PC-9 (cell line): ENCODE measurements at regions not wholly inside any gene's neighbourhood (a gene's known extent, or its start where the extent isn't known, plus 50 kb on each side); places are given as distances from the start of the nearest gene placed in this dataset.

ENCODE experiments used
- BruUV-seq: library from RNA; stranded (reverse); fragments of 400-500 nt; replicated peaks from 2 replicates; lab custom pipeline; 2021; lab: Mats Ljungman, UMichigan
- CTCF ChIA-PET: fragments of 300-600 bp; sonication (Branson Sonifier 250); formaldehyde crosslinking; loops from one replicate; lab custom pipeline; 2022; ENCODE audit warnings: antibody characterized with exemption; lab: Charles Lee
- POLR2A ChIA-PET: fragments of 300-600 bp; sonication (Branson Sonifier 250); formaldehyde crosslinking; loops from one replicate; lab custom pipeline; 2022; ENCODE audit warnings: antibody characterized with exemption; ENCODE audit not compliant: unreplicated experiment; lab: Charles Lee
- DNase-seq, 2 experiments: peaks; one replicate each; pipeline versions ENCODE4 v3.0.0 to v3.0.0-alpha.2; 2015 to 2022; ENCODE audit warnings: mixed read lengths in 1 of 2
- H2AFZ ChIP-seq: fragments of 200-600 bp; sonication (generic); 2 replicates; pipeline ENCODE4 v1.8.1; 2017; ENCODE audit warnings: antibody characterized with exemption
- H3F3A ChIP-seq: fragments of 200-600 bp; sonication (generic); 2 replicates; pipeline ENCODE4 v1.8.1; 2017; ENCODE audit warnings: antibody characterized with exemption, mild to moderate bottlenecking, low read depth; ENCODE audit not compliant: insufficient read depth
- H3K27ac ChIP-seq: fragments of 200-600 bp; sonication (generic); 2 replicates; pipeline ENCODE4 v1.6.1; 2016; ENCODE audit warnings: mixed run types
- H3K27me3 ChIP-seq: fragments of 200-600 bp; sonication (generic); 2 replicates; pipeline ENCODE4 v1.6.1; 2016; ENCODE audit warnings: low read depth, mixed run types; ENCODE audit not compliant: insufficient read depth
- H3K36me3 ChIP-seq: fragments of 200-600 bp; sonication (generic); 2 replicates; pipeline ENCODE4 v1.6.1; 2016; ENCODE audit warnings: low read depth, mixed run types
- H3K4me1 ChIP-seq: fragments of 200-600 bp; sonication (generic); replicated peaks from 2 replicates; pipeline ENCODE4 v1.6.1; 2016; ENCODE audit warnings: mixed run types; ENCODE audit not compliant: insufficient read depth
- H3K4me2 ChIP-seq: fragments of 200-600 bp; sonication (generic); 2 replicates; pipeline ENCODE4 v1.6.1; 2017; ENCODE audit warnings: mixed run types
- H3K4me3 ChIP-seq: fragments of 200-600 bp; sonication (generic); 2 replicates; pipeline ENCODE4 v1.6.1; 2016; ENCODE audit warnings: mixed run types
- H3K79me2 ChIP-seq: fragments of 200-600 bp; sonication (generic); 2 replicates; pipeline ENCODE4 v1.6.1; 2017; ENCODE audit warnings: low read depth, mixed run types
- H3K9me2 ChIP-seq: fragments of 200-600 bp; sonication (generic); 2 replicates; pipeline ENCODE4 v1.8.1; 2017; ENCODE audit warnings: mild to moderate bottlenecking; ENCODE audit not compliant: insufficient read depth
- H3K9me3 ChIP-seq: fragments of 200-600 bp; sonication (generic); 2 replicates; pipeline ENCODE4 v1.8.1; 2016; ENCODE audit warnings: low read depth; ENCODE audit not compliant: insufficient read depth
- H4K20me1 ChIP-seq: fragments of 200-600 bp; sonication (generic); 2 replicates; pipeline ENCODE4 v1.8.1; 2017; ENCODE audit not compliant: insufficient read depth
- EZH2 ChIP-seq: fragments of 200-600 bp; sonication (generic); IDR thresholded peaks from 2 replicates; pipeline ENCODE4 v1.8.0; 2017; ENCODE audit warnings: antibody characterized with exemption, low read depth
- intact Hi-C: fragments of 100-400 bp; cut with micrococcal nuclease; formaldehyde crosslinking; loops from one replicate; pipeline ENCODE4 v1.10.0; 2022; ENCODE audit not compliant: unreplicated experiment
- TF ChIP-seq, protein P1 (sequence below): fragments of 200-600 bp; sonication (generic); conservative IDR thresholded peaks from 2 replicates; pipeline ENCODE4 v1.6.1; 2017; ENCODE audit warnings: mixed run types, antibody characterized with exemption, mild to moderate bottlenecking, moderate library complexity

DNA sequence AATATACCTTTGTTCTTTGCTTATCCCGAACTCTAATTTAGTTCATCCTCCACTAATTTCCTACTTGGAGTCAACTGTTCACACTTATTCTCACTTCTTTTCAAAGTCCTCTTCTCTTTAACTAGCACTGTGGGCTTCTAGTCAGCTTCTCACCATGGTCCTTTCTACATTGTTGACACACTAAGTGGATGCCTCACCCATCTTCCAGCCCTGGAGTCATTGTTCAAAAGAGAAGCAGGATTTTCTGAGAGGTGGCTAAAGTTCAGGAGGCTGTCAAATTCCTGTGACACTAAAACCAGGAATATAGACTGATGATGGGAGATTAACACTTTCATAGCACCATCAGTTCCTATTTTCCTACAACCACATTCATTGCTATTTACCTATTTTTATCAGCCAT, 99.3 kb downstream of the PHLDA1 start:
- no peaks in the 10 kb centered on the region for H3K79me2 ChIP-seq
- H3K9me2 ChIP-seq, result no peaks in the 10 kb centered on the region
- H3F3A ChIP-seq, result peaks cover 17% of the 10 kb centered on the region
- no peak overlapping the region for H3K27ac ChIP-seq
- H3K36me3 ChIP-seq, result no peaks in the 10 kb centered on the region
- peaks cover 8% of the 10 kb centered on the region; the same call in 1 of the 2 replicates for H3K9me3 ChIP-seq
- no peak overlapping the region for H2AFZ ChIP-seq
- CTCF ChIA-PET, result no interaction called here
- POLR2A ChIA-PET, result interaction anchor here (0.6 kb wide), 2 partner anchors 93 to 137 kb away, joined by 3 to 6 read pairs; no protein-coding TSS in a partner anchor
- H3K4me3 ChIP-seq, result no peak overlapping the region
- intact Hi-C loops, result no loop called here
- DNase-seq, result no peak
- H4K20me1 ChIP-seq, result no peaks in the 10 kb centered on the region
- no peak overlapping the region for H3K4me2 ChIP-seq
- TF ChIP-seq, protein P1, sequence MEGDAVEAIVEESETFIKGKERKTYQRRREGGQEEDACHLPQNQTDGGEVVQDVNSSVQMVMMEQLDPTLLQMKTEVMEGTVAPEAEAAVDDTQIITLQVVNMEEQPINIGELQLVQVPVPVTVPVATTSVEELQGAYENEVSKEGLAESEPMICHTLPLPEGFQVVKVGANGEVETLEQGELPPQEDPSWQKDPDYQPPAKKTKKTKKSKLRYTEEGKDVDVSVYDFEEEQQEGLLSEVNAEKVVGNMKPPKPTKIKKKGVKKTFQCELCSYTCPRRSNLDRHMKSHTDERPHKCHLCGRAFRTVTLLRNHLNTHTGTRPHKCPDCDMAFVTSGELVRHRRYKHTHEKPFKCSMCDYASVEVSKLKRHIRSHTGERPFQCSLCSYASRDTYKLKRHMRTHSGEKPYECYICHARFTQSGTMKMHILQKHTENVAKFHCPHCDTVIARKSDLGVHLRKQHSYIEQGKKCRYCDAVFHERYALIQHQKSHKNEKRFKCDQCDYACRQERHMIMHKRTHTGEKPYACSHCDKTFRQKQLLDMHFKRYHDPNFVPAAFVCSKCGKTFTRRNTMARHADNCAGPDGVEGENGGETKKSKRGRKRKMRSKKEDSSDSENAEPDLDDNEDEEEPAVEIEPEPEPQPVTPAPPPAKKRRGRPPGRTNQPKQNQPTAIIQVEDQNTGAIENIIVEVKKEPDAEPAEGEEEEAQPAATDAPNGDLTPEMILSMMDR, result no peak
- no peak for TF ChIP-seq EZH2
- no peaks in the 10 kb centered on the region for H3K27me3 ChIP-seq
- BruUV-seq, result no TSS peak
- H3K4me1 ChIP-seq, result peaks cover 40% of the 10 kb centered on the region

DNA sequence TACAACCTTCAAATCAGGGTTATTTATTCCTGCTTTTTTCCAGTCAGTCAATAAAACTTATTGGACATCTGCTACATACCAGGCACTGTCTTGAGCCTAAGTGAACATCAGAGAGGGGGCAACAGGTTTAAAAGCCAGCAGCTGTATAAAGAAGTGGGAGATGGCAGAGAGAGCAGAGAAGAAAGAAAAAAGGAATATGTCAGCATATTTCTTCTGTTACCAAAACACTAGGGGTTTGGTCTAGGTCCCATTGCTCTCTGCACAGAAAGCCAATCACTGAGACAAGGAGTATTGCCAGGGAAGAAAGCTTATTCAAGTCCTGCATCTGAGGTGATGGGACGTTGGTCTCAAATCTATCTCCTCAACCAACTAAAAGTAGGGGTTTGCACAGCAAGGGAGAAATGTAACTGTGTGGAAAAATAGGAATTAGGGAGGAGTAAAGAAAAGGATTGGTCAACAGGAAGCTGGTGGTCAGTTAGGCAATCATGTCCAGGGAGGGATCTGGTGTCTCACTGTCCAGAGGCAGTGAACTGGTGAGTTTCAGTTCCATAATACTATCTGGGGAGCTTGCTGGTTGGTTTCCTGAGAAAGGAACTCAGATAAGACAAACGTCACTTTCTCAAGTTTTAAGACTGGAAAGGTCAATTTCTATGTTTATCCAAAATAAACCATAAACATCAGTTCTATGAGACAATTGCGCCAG, 107.5 kb downstream of the PHLDA1 start:
- ChIA-PET POLR2A (no interaction called here), CTCF (no interaction called here)
- Histone ChIP-seq H3K4me2 (no peak overlapping the region), H3K27ac (no peak overlapping the region), H3K4me1 (peaks cover 6% of the 10 kb centered on the region; the same call in 1 of the 2 replicates), H3K79me2 (no peaks in the 10 kb centered on the region), H3K9me3 (peaks cover 27% of the 10 kb centered on the region; the same call in 1 of the 2 replicates), H2AFZ (no peak overlapping the region), H3K4me3 (no peak overlapping the region), H3K36me3 (no peaks in the 10 kb centered on the region), H4K20me1 (no peaks in the 10 kb centered on the region), H3K9me2 (no peaks in the 10 kb centered on the region), H3K27me3 (no peaks in the 10 kb centered on the region), H3F3A (peaks cover 2% of the 10 kb centered on the region; the same call in 1 of the 2 replicates)
- no TSS peak for BruUV-seq
- DNase-seq, result no peak
- TF ChIP-seq EZH2, result no peak
- TF ChIP-seq, protein P1, result no peak
- intact Hi-C loops, result no loop called here

DNA sequence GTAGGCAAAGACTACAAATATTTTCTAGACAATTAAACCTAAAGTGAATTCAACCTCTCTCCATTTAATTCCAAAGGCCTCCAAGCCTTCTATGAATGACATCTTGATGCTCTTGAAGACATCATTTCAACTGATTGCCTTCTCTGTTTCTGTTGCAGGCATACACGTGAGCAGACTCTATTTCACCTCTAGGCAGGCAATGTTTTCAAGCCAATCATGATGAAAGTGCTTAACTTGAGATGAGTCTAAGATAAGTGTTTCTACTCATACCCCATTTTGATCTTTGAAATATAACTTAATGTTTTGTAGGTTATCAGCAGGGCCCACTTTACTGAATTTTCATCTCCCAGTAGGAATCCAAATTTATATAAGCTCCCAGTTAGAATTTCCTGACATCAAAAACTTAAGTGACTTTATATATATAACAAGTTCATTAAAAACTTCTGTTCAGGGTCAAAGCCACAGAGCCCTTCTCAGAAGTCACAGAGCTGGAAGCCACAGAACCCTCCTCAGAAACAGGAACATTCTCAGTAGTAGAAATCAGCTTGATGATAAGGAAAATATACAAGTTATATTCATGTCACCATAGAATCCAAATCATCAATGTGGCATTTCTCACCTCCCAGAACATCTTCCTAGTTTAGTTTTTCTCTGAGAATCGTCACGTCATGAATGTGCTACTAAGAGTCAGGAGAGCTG, 108.5 kb downstream of the PHLDA1 start:
- Histone ChIP-seq H3K27me3 (no peaks in the 10 kb centered on the region), H3K4me3 (no peak overlapping the region), H3K9me3 (peaks cover 27% of the 10 kb centered on the region; the same call in 1 of the 2 replicates), H4K20me1 (no peaks in the 10 kb centered on the region), H2AFZ (no peak overlapping the region), H3K36me3 (no peaks in the 10 kb centered on the region), H3K79me2 (no peaks in the 10 kb centered on the region), H3K27ac (no peak overlapping the region), H3K4me2 (no peak overlapping the region), H3F3A (no peaks in the 10 kb centered on the region), H3K4me1 (no peaks in the 10 kb centered on the region), H3K9me2 (no peaks in the 10 kb centered on the region)
- POLR2A ChIA-PET, result no interaction called here
- no TSS peak for BruUV-seq
- intact Hi-C loops, result no loop called here
- DNase-seq, result no peak
- CTCF ChIA-PET, result no interaction called here
- TF ChIP-seq, protein P1, result no peak
- no peak for TF ChIP-seq EZH2
